CD8-positive, alpha-beta memory T cell (primary cell): ENCODE measurements at regions not wholly inside any gene's neighbourhood (a gene's known extent, or its start where the extent isn't known, plus 50 kb on each side); places are given as distances from the start of the nearest gene placed in this dataset.
A peak's percentile ranks its signal among the peaks of the same experiment; 100 is the strongest.

Experiments
- CTCF ChIA-PET: fragments of 350-600 bp; sonication (Branson Sonifier 250); formaldehyde crosslinking; loops from one replicate; lab custom pipeline; 2021; ENCODE audit warnings: antibody characterized with exemption; lab: Charles Lee
- POLR2A ChIA-PET: fragments of 350-600 bp; sonication (Branson Sonifier 250); formaldehyde crosslinking; loops from one replicate; lab custom pipeline; 2021; ENCODE audit warnings: antibody characterized with exemption; lab: Charles Lee
- DNase-seq, 5 donors: peaks; one replicate each; pipeline versions ENCODE4 v3.0.0 to v3.0.0-alpha.2; 2020 to 2022; ENCODE audit warnings: mixed read lengths in 1 of 5
- H3K27ac ChIP-seq: one replicate; pipeline ENCODE4 v1.7.0; 2013; ENCODE audit warnings: low read depth, mild to moderate bottlenecking, low read length, moderate library complexity
- H3K27me3 ChIP-seq: 2 replicates; pipeline ENCODE4 v1.7.0; 2013; ENCODE audit warnings: low read length, mild to moderate bottlenecking; ENCODE audit not compliant: insufficient read depth, poor library complexity, severe bottlenecking
- H3K36me3 ChIP-seq: 2 replicates; pipeline ENCODE4 v1.7.0; 2013; ENCODE audit warnings: mild to moderate bottlenecking, low read length, moderate library complexity; ENCODE audit not compliant: insufficient read depth
- H3K4me1 ChIP-seq: 2 replicates; pipeline ENCODE4 v1.7.0; 2013; ENCODE audit warnings: mild to moderate bottlenecking, low read length, moderate library complexity; ENCODE audit not compliant: insufficient read depth
- H3K4me3 ChIP-seq: 2 replicates; pipeline ENCODE4 v1.7.0; 2013; ENCODE audit warnings: mild to moderate bottlenecking, low read length
- H3K9me3 ChIP-seq: 2 replicates; pipeline ENCODE4 v1.7.0; 2013; ENCODE audit warnings: mild to moderate bottlenecking, low read length
- H3K27ac Mint-ChIP-seq, 8 donors: one replicate each; pipeline ENCODE4 v1.8.0; 2020 to 2021; ENCODE audit warnings: mixed read lengths in 8 of 8, mild to moderate bottlenecking in 6 of 8, inconsistent platforms in 3 of 8, moderate library complexity in 3 of 8
- H3K27me3 Mint-ChIP-seq, 2 donors: one replicate each; pipeline ENCODE4 v1.8.0; 2020 to 2021; ENCODE audit warnings: mixed read lengths in 2 of 2, mild to moderate bottlenecking in 1 of 2, moderate library complexity in 1 of 2
- H3K36me3 Mint-ChIP-seq, 3 donors: one replicate each; pipeline ENCODE4 v1.8.0; 2020 to 2021; ENCODE audit warnings: mixed read lengths in 3 of 3, inconsistent platforms in 1 of 3, mild to moderate bottlenecking in 1 of 3
- H3K4me1 Mint-ChIP-seq, 3 donors: one replicate each; pipeline ENCODE4 v1.8.0; 2020 to 2021; ENCODE audit warnings: mixed read lengths in 3 of 3, inconsistent platforms in 1 of 3, mild to moderate bottlenecking in 1 of 3
- H3K4me3 Mint-ChIP-seq, 7 donors: one replicate each; pipeline ENCODE4 v1.8.0; 2020 to 2021; ENCODE audit warnings: mixed read lengths in 7 of 7, mild to moderate bottlenecking in 6 of 7, moderate library complexity in 4 of 7, inconsistent platforms in 2 of 7
- H3K9me3 Mint-ChIP-seq, 5 donors: one replicate each; pipeline ENCODE4 v1.8.0; 2020 to 2022; ENCODE audit warnings: mixed read lengths in 5 of 5, mild to moderate bottlenecking in 3 of 5, moderate library complexity in 2 of 5, inconsistent platforms in 1 of 5

GRCh38 chrY:7317571-7317970 lies 406.0 kb upstream of the AMELY start:
- ChIA-PET POLR2A (no interaction called here), CTCF (interaction anchor here (1.0 kb wide), 1 partner anchor 232 kb away, joined by 3 read pairs; no protein-coding TSS in a partner anchor)
- no peaks in the 10 kb centered on the region for H3K27me3 ChIP-seq
- no peak overlapping the region for H3K27ac ChIP-seq
- no peaks in the 10 kb centered on the region for H3K9me3 ChIP-seq
- no peaks in the 10 kb centered on the region for H3K27me3 Mint-ChIP-seq
- H3K36me3 Mint-ChIP-seq, result peaks cover 0 to 78% (median 0%) of the 10 kb centered on the region in 3 donors
- H3K4me1 ChIP-seq, result peaks cover 30% of the 10 kb centered on the region
- DNase-seq, result no peak
- peaks cover 0 to 83% (median 0%) of the 10 kb centered on the region in 3 donors for H3K4me1 Mint-ChIP-seq
- H3K4me3 Mint-ChIP-seq, result peak overlapping the region in 1 of 7 donors; percentile 40
- no peaks in the 10 kb centered on the region for H3K9me3 Mint-ChIP-seq
- H3K4me3 ChIP-seq, result no peak overlapping the region
- H3K36me3 ChIP-seq, result no peaks in the 10 kb centered on the region
- H3K27ac Mint-ChIP-seq, result peak overlapping the region in 1 of 8 donors; percentile 77

GRCh38 chrY:7310482-7311269 lies 399.1 kb upstream of the AMELY start:
- Histone ChIP-seq H3K27me3 (no peaks in the 10 kb centered on the region), H3K36me3 (peaks cover 9% of the 10 kb centered on the region), H3K27ac (no peak overlapping the region), H3K4me3 (no peak overlapping the region), H3K4me1 (peaks cover 18% of the 10 kb centered on the region), H3K9me3 (no peaks in the 10 kb centered on the region)
- Mint-ChIP-seq H3K27ac (peak overlapping the region in 2 of 8 donors; percentile 66 to 77), H3K36me3 (peaks cover 0 to 75% (median 0%) of the 10 kb centered on the region in 3 donors), H3K27me3 (no peaks in the 10 kb centered on the region), H3K4me1 (peaks cover 0 to 66% (median 0%) of the 10 kb centered on the region in 3 donors), H3K9me3 (no peaks in the 10 kb centered on the region), H3K4me3 (peak overlapping the region in 1 of 7 donors; percentile 27)
- POLR2A ChIA-PET, result no interaction called here
- CTCF ChIA-PET, result interaction anchor here (1.3 kb wide), 1 partner anchor 35 kb away, joined by 4 read pairs; no protein-coding TSS in a partner anchor
- peak in 3 of 5 donors; percentile 34 to 78 (median 46) for DNase-seq

GRCh38 chrY:7308816-7309215 lies 397.3 kb upstream of the AMELY start:
- no peak overlapping the region for H3K4me3 Mint-ChIP-seq
- peak overlapping the region in 1 of 8 donors; percentile 77 for H3K27ac Mint-ChIP-seq
- peaks cover 18% of the 10 kb centered on the region for H3K4me1 ChIP-seq
- no peak overlapping the region for H3K27ac ChIP-seq
- no peaks in the 10 kb centered on the region for H3K9me3 Mint-ChIP-seq
- CTCF ChIA-PET, result no interaction called here
- H3K27me3 ChIP-seq, result no peaks in the 10 kb centered on the region
- no peaks in the 10 kb centered on the region for H3K9me3 ChIP-seq
- no peaks in the 10 kb centered on the region for H3K27me3 Mint-ChIP-seq
- peaks cover 14% of the 10 kb centered on the region for H3K36me3 ChIP-seq
- no peak for DNase-seq
- H3K4me1 Mint-ChIP-seq, result peaks cover 0 to 73% (median 0%) of the 10 kb centered on the region in 3 donors
- peaks cover 0 to 80% (median 0%) of the 10 kb centered on the region in 3 donors for H3K36me3 Mint-ChIP-seq
- no peak overlapping the region for H3K4me3 ChIP-seq
- POLR2A ChIA-PET, result no interaction called here

GRCh38 chrY:7302306-7302705 lies 390.8 kb upstream of the AMELY start:
- H3K4me3 Mint-ChIP-seq, result peak overlapping the region in 1 of 7 donors; percentile 43
- ChIA-PET CTCF (no interaction called here), POLR2A (no interaction called here)
- peaks cover 5% of the 10 kb centered on the region for H3K36me3 ChIP-seq
- DNase-seq, result no peak
- H3K9me3 Mint-ChIP-seq, result no peaks in the 10 kb centered on the region
- peaks cover 29% of the 10 kb centered on the region for H3K4me1 ChIP-seq
- H3K27ac Mint-ChIP-seq, result peak overlapping the region in 2 of 8 donors; percentile 51 to 60
- H3K9me3 ChIP-seq, result no peaks in the 10 kb centered on the region
- no peaks in the 10 kb centered on the region for H3K27me3 Mint-ChIP-seq
- H3K36me3 Mint-ChIP-seq, result peaks cover 0 to 63% (median 0%) of the 10 kb centered on the region in 3 donors
- H3K27ac ChIP-seq, result no peak overlapping the region
- H3K4me1 Mint-ChIP-seq, result peaks cover 0 to 84% (median 0%) of the 10 kb centered on the region in 3 donors
- H3K4me3 ChIP-seq, result no peak overlapping the region
- H3K27me3 ChIP-seq, result no peaks in the 10 kb centered on the region

- Mint-ChIP-seq H3K27ac (peak overlapping the region in 2 of 8 donors; percentile 4 to 79), H3K4me3 (peak overlapping the region in 2 of 7 donors; percentile 25 to 67), H3K36me3 (peaks cover 0 to 50% (median 0%) of the 10 kb centered on the region in 3 donors), H3K27me3 (no peaks in the 10 kb centered on the region), H3K4me1 (peaks cover 0 to 89% (median 0%) of the 10 kb centered on the region in 3 donors), H3K9me3 (no peaks in the 10 kb centered on the region)
- Histone ChIP-seq H3K27ac (no peak overlapping the region), H3K4me1 (peaks cover 41% of the 10 kb centered on the region), H3K4me3 (no peak overlapping the region), H3K27me3 (no peaks in the 10 kb centered on the region), H3K36me3 (peaks cover 4% of the 10 kb centered on the region), H3K9me3 (no peaks in the 10 kb centered on the region)
- CTCF ChIA-PET, result no interaction called here
- peak in 1 of 5 donors; percentile 53 for DNase-seq
- POLR2A ChIA-PET, result interaction anchor here (1.0 kb wide), 1 partner anchor 10 kb away, joined by 3 read pairs; no protein-coding TSS in a partner anchor
These were observed 388.4 kb upstream of the AMELY start for GRCh38 chrY:7299960-7300359.

GRCh38 chrY:7292113-7292512 lies 380.6 kb upstream of the AMELY start:
- no peaks in the 10 kb centered on the region for H3K36me3 ChIP-seq
- CTCF ChIA-PET, result no interaction called here
- H3K4me3 Mint-ChIP-seq, result peak overlapping the region in 1 of 7 donors; percentile 57

GRCh38 chrY:7289889-7290833 lies 378.6 kb upstream of the AMELY start:
- Histone ChIP-seq H3K27me3 (no peaks in the 10 kb centered on the region), H3K36me3 (no peaks in the 10 kb centered on the region), H3K9me3 (no peaks in the 10 kb centered on the region), H3K4me3 (peak overlapping the region; percentile 20), H3K27ac (no peak overlapping the region), H3K4me1 (peaks cover 69% of the 10 kb centered on the region)
- DNase-seq, result no peak
- Mint-ChIP-seq H3K4me3 (peak overlapping the region in 2 of 7 donors; percentile 83 to 87), H3K27me3 (no peaks in the 10 kb centered on the region), H3K9me3 (no peaks in the 10 kb centered on the region), H3K36me3 (peaks cover 0 to 46% (median 0%) of the 10 kb centered on the region in 3 donors), H3K27ac (peak overlapping the region in 2 of 8 donors; percentile 89 to 91), H3K4me1 (peaks cover 0 to 78% (median 0%) of the 10 kb centered on the region in 3 donors)
- POLR2A ChIA-PET, result interaction anchor here (0.7 to 1.0 kb wide), 4 partner anchors 10 to 48 kb away, joined by 3 read pairs; no protein-coding TSS in a partner anchor
- CTCF ChIA-PET, result interaction anchor here (2.6 kb wide), 1 partner anchor 17 kb away, joined by 11 read pairs; no protein-coding TSS in a partner anchor

More at GRCh38 chrY:7292113-7292512, 380.6 kb upstream of the AMELY start:
- H3K4me3 ChIP-seq, result no peak overlapping the region
- H3K9me3 ChIP-seq, result no peaks in the 10 kb centered on the region
- Mint-ChIP-seq H3K36me3 (peaks cover 0 to 39% (median 0%) of the 10 kb centered on the region in 3 donors), H3K4me1 (peaks cover 0 to 80% (median 0%) of the 10 kb centered on the region in 3 donors), H3K27ac (peak overlapping the region in 2 of 8 donors; percentile 56 to 68), H3K9me3 (no peaks in the 10 kb centered on the region), H3K27me3 (no peaks in the 10 kb centered on the region)
- POLR2A ChIA-PET, result interaction anchor here (0.7 to 1.2 kb wide), 2 partner anchors 19 to 91 kb away, joined by 3 to 6 read pairs; no protein-coding TSS in a partner anchor
- no peak for DNase-seq
- no peak overlapping the region for H3K27ac ChIP-seq
- H3K4me1 ChIP-seq, result peaks cover 74% of the 10 kb centered on the region
- H3K27me3 ChIP-seq, result no peaks in the 10 kb centered on the region
